ENCODE measurements at regions not wholly inside any gene's neighbourhood (a gene's known extent, or its start where the extent isn't known, plus 50 kb on each side); places are given as distances from the start of the nearest gene placed in this dataset.

DNA sequence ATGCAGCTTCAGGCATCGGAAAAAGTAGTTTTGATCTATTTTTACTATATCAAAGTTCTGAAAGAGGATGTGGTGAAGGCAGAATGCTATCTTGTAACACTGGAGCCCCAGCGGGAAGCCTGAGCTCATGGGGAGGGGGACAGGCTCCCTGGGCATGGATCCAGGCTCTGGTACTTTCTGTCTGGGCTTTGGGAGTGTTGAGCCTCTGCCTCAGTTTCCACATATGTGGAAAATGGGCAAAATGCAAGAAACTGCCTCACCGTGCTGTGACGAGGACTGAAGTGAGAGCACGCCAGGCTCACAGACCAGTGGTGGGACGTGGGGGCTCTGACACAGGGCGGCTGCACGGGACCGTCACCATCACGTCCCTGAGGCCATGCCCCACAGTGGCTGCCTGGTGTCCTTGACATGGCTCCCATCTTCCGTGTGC lies 182.9 kb upstream of the SHH start:
- H3K27me3 ChIP-seq (ENCODE audit: control insufficient read depth, insufficient read depth, low read length), result no peaks in the 10 kb centered on the region

DNA sequence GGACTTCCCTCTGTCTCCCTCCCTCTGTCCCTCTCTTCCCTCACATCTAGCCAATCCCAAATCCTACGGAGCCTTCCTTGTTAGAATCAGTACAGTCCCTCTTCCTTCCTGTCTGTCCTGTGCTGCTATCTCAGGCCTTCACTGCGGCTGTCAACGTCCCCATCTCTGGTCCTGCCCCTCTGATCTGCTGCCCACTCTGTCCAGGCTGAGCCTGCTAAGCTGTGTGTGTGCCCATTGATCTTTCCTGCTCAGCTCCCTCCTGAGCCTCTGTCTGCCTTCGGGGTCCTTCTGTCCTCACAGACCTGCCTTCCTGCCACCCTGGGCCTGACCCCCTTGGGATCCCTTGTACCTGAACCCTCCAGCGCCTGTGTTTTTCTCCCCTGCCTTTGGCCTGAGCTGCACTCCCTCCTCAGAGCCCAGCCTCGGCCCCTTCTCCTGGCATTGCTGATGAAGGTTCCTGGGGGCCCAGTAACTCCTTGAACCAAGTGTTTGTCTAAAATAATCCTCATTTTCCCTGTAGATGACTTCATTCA lies 182.1 kb upstream of the SHH start:
- intact Hi-C loops (cut with micrococcal nuclease; ENCODE audit: unreplicated experiment), result no loop called here
- ATAC-seq (no peak), DNase-seq (ENCODE audit: low read depth, low spot score) (no peak)
- no peaks in the 10 kb centered on the region for H3K9me3 ChIP-seq (ENCODE audit: control insufficient read depth, insufficient read depth, low read depth, low read length)
- no peak overlapping the region for H3K27ac ChIP-seq (ENCODE audit: low read length)
- ChIA-PET POLR2A (no interaction called here), CTCF (interaction anchor here (0.6 kb wide), 1 partner anchor 26 kb away, joined by 11 read pairs; no protein-coding TSS in a partner anchor)
- no peaks in the 10 kb centered on the region for H3K36me3 ChIP-seq (ENCODE audit: control insufficient read depth, insufficient read depth, low read length)
- no peak for TF ChIP-seq POLR2AphosphoS5 (IDR thresholded peaks at IDR 0.05; ENCODE audit: low read depth, low read length)
- H3K4me1 ChIP-seq (ENCODE audit: control insufficient read depth, insufficient read depth, low read length), result no peaks in the 10 kb centered on the region
- no peak overlapping the region for H3K4me3 ChIP-seq (ENCODE audit: low read depth in 2 of 2, low read length in 2 of 2)
- H3K27me3 ChIP-seq (ENCODE audit: control insufficient read depth, insufficient read depth, low read length), result no peaks in the 10 kb centered on the region
- no TSS peak for BruUV-seq (replicated peaks)
- in situ Hi-C loops (cut with HindIII; ENCODE audit: low pct_unique_long_range_greater_than_20kb, low sequenced_read_pairs), result no loop called here

More for the DNA sequence above, 182.9 kb upstream of the SHH start:
- in situ Hi-C loops (cut with HindIII; ENCODE audit: low pct_unique_long_range_greater_than_20kb, low sequenced_read_pairs), result no loop called here
- CTCF ChIA-PET, result no interaction called here
- Histone ChIP-seq H3K27ac (ENCODE audit: low read length) (no peak overlapping the region), H3K4me1 (ENCODE audit: control insufficient read depth, insufficient read depth, low read length) (no peaks in the 10 kb centered on the region), H3K9me3 (ENCODE audit: control insufficient read depth, insufficient read depth, low read depth, low read length) (no peaks in the 10 kb centered on the region), H3K36me3 (ENCODE audit: control insufficient read depth, insufficient read depth, low read length) (no peaks in the 10 kb centered on the region), H3K4me3 (ENCODE audit: low read depth in 2 of 2, low read length in 2 of 2) (no peak overlapping the region)
- intact Hi-C loops (cut with micrococcal nuclease; ENCODE audit: unreplicated experiment), result no loop called here
- no TSS peak for BruUV-seq (replicated peaks)
- DNase-seq (ENCODE audit: low read depth, low spot score) (no peak), ATAC-seq (no peak)
- TF ChIP-seq SIN3A (IDR thresholded peaks at IDR 0.05; ENCODE audit: borderline replicate concordance, insufficient read depth, low read depth, low read length) (no peak), TCF7L2 (IDR thresholded peaks at IDR 0.05; ENCODE audit: low read depth, low read length) (no peak), POLR2AphosphoS5 (IDR thresholded peaks at IDR 0.05; ENCODE audit: low read depth, low read length) (no peak)
- TF ChIP-seq, protein P1, sequence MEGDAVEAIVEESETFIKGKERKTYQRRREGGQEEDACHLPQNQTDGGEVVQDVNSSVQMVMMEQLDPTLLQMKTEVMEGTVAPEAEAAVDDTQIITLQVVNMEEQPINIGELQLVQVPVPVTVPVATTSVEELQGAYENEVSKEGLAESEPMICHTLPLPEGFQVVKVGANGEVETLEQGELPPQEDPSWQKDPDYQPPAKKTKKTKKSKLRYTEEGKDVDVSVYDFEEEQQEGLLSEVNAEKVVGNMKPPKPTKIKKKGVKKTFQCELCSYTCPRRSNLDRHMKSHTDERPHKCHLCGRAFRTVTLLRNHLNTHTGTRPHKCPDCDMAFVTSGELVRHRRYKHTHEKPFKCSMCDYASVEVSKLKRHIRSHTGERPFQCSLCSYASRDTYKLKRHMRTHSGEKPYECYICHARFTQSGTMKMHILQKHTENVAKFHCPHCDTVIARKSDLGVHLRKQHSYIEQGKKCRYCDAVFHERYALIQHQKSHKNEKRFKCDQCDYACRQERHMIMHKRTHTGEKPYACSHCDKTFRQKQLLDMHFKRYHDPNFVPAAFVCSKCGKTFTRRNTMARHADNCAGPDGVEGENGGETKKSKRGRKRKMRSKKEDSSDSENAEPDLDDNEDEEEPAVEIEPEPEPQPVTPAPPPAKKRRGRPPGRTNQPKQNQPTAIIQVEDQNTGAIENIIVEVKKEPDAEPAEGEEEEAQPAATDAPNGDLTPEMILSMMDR (IDR thresholded peaks at IDR 0.05), result no peak
- TF ChIP-seq, protein P2, sequence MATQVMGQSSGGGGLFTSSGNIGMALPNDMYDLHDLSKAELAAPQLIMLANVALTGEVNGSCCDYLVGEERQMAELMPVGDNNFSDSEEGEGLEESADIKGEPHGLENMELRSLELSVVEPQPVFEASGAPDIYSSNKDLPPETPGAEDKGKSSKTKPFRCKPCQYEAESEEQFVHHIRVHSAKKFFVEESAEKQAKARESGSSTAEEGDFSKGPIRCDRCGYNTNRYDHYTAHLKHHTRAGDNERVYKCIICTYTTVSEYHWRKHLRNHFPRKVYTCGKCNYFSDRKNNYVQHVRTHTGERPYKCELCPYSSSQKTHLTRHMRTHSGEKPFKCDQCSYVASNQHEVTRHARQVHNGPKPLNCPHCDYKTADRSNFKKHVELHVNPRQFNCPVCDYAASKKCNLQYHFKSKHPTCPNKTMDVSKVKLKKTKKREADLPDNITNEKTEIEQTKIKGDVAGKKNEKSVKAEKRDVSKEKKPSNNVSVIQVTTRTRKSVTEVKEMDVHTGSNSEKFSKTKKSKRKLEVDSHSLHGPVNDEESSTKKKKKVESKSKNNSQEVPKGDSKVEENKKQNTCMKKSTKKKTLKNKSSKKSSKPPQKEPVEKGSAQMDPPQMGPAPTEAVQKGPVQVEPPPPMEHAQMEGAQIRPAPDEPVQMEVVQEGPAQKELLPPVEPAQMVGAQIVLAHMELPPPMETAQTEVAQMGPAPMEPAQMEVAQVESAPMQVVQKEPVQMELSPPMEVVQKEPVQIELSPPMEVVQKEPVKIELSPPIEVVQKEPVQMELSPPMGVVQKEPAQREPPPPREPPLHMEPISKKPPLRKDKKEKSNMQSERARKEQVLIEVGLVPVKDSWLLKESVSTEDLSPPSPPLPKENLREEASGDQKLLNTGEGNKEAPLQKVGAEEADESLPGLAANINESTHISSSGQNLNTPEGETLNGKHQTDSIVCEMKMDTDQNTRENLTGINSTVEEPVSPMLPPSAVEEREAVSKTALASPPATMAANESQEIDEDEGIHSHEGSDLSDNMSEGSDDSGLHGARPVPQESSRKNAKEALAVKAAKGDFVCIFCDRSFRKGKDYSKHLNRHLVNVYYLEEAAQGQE (IDR thresholded peaks at IDR 0.05; ENCODE audit: insufficient read depth in 1 of 2, low read depth in 2 of 2, low read length in 1 of 2), result no peak
- POLR2A ChIA-PET, result no interaction called here

DNA sequence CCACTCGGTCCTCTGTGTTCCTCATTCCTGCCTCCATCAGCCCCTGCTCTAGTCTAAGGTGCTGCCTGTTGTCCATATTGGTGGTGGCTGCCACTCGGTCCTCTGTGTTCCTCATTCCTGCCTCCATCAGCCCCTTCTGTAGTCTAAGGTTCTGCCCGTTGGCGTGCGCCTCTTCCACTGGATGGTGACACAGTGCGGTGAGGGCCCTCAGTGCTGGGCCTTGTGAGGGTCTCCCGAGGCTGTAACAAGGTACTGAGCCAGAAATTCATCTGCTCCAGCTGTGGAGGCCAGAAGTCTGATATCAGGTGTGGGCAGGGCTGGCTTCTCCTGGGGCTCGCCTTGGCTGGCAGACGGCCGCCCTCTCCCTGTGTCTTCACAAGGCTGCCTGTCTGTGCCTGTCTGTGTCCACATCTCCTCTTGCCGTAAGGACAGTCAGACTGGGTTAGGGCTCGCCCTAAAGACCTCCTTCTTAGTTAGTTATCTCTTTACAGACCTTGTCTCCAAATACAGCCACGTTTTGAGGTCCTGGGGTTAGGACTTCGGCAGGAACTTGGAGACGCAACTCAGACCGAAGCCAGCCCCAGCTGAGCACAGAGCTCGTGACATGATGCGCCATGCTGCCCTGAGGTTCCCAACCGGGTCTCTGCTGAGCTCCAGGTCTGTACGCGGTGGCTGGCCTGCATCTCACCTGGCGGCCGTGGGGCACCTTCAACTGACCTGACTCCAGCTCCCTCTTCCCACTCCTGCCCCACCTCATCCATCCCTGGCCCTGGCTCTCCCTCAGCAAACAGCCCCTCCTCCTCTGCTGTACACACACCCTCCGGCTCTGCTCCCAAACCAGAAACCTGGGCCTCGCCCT lies 181.4 kb upstream of the SHH start:
- H3K27me3 ChIP-seq (ENCODE audit: control insufficient read depth, insufficient read depth, low read length), result no peaks in the 10 kb centered on the region
- TF ChIP-seq POLR2AphosphoS5 (IDR thresholded peaks at IDR 0.05; ENCODE audit: low read depth, low read length), result no peak
- TF ChIP-seq TCF7L2 (IDR thresholded peaks at IDR 0.05; ENCODE audit: low read depth, low read length), result no peak
- no peak for TF ChIP-seq SIN3A (IDR thresholded peaks at IDR 0.05; ENCODE audit: borderline replicate concordance, insufficient read depth, low read depth, low read length)
- TF ChIP-seq, protein P1 (IDR thresholded peaks at IDR 0.05), result no peak
- TF ChIP-seq, protein P2 (IDR thresholded peaks at IDR 0.05; ENCODE audit: insufficient read depth in 1 of 2, low read depth in 2 of 2, low read length in 1 of 2), result no peak
- H3K36me3 ChIP-seq (ENCODE audit: control insufficient read depth, insufficient read depth, low read length), result no peaks in the 10 kb centered on the region
- intact Hi-C loops (cut with micrococcal nuclease; ENCODE audit: unreplicated experiment), result no loop called here
- in situ Hi-C loops (cut with HindIII; ENCODE audit: low pct_unique_long_range_greater_than_20kb, low sequenced_read_pairs), result no loop called here
- no peak overlapping the region for H3K4me3 ChIP-seq (ENCODE audit: low read depth in 2 of 2, low read length in 2 of 2)
- H3K9me3 ChIP-seq (ENCODE audit: control insufficient read depth, insufficient read depth, low read depth, low read length), result no peaks in the 10 kb centered on the region
- H3K27ac ChIP-seq (ENCODE audit: low read length), result no peak overlapping the region
- ChIA-PET POLR2A (no interaction called here), CTCF (no interaction called here)
- no TSS peak for BruUV-seq (replicated peaks)
- no peaks in the 10 kb centered on the region for H3K4me1 ChIP-seq (ENCODE audit: control insufficient read depth, insufficient read depth, low read length)
- ATAC-seq, result no peak
- DNase-seq (ENCODE audit: low read depth, low spot score), result no peak

Measured in Panc1 (cell line).